ENCODE measurements at regions not wholly inside any gene's neighbourhood (a gene's known extent, or its start where the extent isn't known, plus 50 kb on each side); places are given as distances from the start of the nearest gene placed in this dataset.
A peak's percentile ranks its signal among the peaks of the same experiment; 100 is the strongest.
"Not testable (repeated sequence)": the region's sequence is repeated elsewhere in the genome, so short reads cannot be mapped to it uniquely, and the experiment has no call there.

DNA sequence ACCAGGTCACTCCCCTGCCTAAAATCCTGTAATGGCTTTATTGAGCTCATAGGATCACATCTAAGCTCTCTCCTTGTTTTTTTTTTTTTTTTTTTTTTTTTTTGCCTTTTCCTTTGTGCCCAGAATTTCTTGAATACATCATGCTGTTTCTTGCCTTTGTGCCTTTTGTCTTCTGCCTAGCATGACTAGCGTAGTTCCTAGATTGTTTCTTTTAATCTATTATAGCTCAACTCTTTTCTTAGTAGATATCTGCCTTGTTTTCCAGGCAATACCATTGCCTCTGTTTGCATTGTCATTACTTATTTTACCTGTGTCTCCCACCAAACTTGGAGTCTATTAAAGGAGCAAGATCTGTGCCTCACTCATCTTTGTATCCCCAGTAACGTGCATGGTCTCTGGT is 106.1 kb upstream of the C9orf72 start:
- H3K36me3 ChIP-seq = no peaks in the 10 kb centered on the region
- no peak for DNase-seq
- H3K9me3 ChIP-seq (replicated peaks) = no peaks in the 10 kb centered on the region
- TF ChIP-seq, protein P1, sequence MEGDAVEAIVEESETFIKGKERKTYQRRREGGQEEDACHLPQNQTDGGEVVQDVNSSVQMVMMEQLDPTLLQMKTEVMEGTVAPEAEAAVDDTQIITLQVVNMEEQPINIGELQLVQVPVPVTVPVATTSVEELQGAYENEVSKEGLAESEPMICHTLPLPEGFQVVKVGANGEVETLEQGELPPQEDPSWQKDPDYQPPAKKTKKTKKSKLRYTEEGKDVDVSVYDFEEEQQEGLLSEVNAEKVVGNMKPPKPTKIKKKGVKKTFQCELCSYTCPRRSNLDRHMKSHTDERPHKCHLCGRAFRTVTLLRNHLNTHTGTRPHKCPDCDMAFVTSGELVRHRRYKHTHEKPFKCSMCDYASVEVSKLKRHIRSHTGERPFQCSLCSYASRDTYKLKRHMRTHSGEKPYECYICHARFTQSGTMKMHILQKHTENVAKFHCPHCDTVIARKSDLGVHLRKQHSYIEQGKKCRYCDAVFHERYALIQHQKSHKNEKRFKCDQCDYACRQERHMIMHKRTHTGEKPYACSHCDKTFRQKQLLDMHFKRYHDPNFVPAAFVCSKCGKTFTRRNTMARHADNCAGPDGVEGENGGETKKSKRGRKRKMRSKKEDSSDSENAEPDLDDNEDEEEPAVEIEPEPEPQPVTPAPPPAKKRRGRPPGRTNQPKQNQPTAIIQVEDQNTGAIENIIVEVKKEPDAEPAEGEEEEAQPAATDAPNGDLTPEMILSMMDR (IDR thresholded peaks at IDR 0.05; ENCODE audit: borderline replicate concordance) = no peak
- no peak overlapping the region for H3K4me3 ChIP-seq
- intact Hi-C loops (cut with micrococcal nuclease) = no loop called here
- no peaks in the 10 kb centered on the region for H3K27me3 ChIP-seq (ENCODE audit: low read depth)
- no peak overlapping the region for H3K27ac ChIP-seq (replicated peaks)
- no peaks in the 10 kb centered on the region for H3K4me1 ChIP-seq

- Histone ChIP-seq H3K4me3 (no peak overlapping the region), H3K4me1 (no peaks in the 10 kb centered on the region), H3K36me3 (no peaks in the 10 kb centered on the region), H3K27me3 (ENCODE audit: low read depth) (no peaks in the 10 kb centered on the region), H3K9me3 (replicated peaks) (no peaks in the 10 kb centered on the region), H3K27ac (replicated peaks) (no peak overlapping the region)
- no peak for DNase-seq
- TF ChIP-seq, protein P1 (IDR thresholded peaks at IDR 0.05; ENCODE audit: borderline replicate concordance) = no peak
- intact Hi-C loops (cut with micrococcal nuclease) = no loop called here
Observed at GRCh38 chr9:27683181-27683580, 109.9 kb upstream of the C9orf72 start.

GRCh38 chr9:27688954-27689353 is 115.7 kb upstream of the C9orf72 start:
- Histone ChIP-seq H3K9me3 (replicated peaks) (no peaks in the 10 kb centered on the region), H3K27ac (replicated peaks) (no peak overlapping the region), H3K27me3 (ENCODE audit: low read depth) (no peaks in the 10 kb centered on the region), H3K4me3 (no peak overlapping the region), H3K36me3 (no peaks in the 10 kb centered on the region), H3K4me1 (no peaks in the 10 kb centered on the region)
- TF ChIP-seq, protein P1 (IDR thresholded peaks at IDR 0.05; ENCODE audit: borderline replicate concordance) = no peak
- intact Hi-C loops (cut with micrococcal nuclease) = no loop called here
- DNase-seq = no peak

DNA sequence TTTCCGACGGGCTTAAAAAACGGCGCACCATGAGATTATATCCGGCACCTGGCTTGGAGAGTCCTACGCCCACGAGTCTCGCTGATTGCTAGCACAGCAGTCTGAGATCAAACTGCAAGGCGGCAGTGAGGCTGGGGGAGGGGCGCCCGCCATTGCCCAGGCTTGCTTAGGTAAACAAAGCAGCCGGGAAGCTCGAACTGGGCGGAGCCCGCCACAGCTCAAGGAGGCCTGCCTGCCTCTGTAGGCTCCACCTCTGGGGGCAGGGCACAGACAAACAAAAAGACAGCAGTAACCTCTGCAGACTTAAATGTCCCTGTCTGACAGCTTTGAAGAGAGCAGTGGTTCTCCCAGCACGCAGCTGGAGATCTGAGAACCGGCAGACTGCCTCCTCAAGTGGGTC is 117.5 kb upstream of the C9orf72 start:
- H3K27ac ChIP-seq (replicated peaks); H3K4me1 ChIP-seq; H3K4me3 ChIP-seq; H3K27me3 ChIP-seq (ENCODE audit: low read depth); H3K9me3 ChIP-seq (replicated peaks); intact Hi-C loops (cut with micrococcal nuclease); H3K36me3 ChIP-seq: not testable (repeated sequence)
- peak; percentile 25 for DNase-seq

GRCh38 chr9:27699621-27700020 is 126.3 kb upstream of the C9orf72 start:
- TF ChIP-seq, protein P1 (IDR thresholded peaks at IDR 0.05; ENCODE audit: borderline replicate concordance) = no peak
- intact Hi-C loops (cut with micrococcal nuclease) = no loop called here

GRCh38 chr9:27701016-27701415 is 127.7 kb upstream of the C9orf72 start:
- Histone ChIP-seq H3K4me1 (peaks cover 16% of the 10 kb centered on the region), H3K9me3 (replicated peaks) (no peaks in the 10 kb centered on the region), H3K27me3 (ENCODE audit: low read depth) (no peaks in the 10 kb centered on the region), H3K36me3 (no peaks in the 10 kb centered on the region), H3K4me3 (no peak overlapping the region), H3K27ac (replicated peaks) (no peak overlapping the region)
- no peak for DNase-seq
- TF ChIP-seq, protein P1 (IDR thresholded peaks at IDR 0.05; ENCODE audit: borderline replicate concordance) = no peak
- intact Hi-C loops (cut with micrococcal nuclease) = no loop called here

More at GRCh38 chr9:27699621-27700020, 126.3 kb upstream of the C9orf72 start:
- Histone ChIP-seq H3K4me3 (no peak overlapping the region), H3K27ac (replicated peaks) (no peak overlapping the region), H3K9me3 (replicated peaks) (no peaks in the 10 kb centered on the region), H3K36me3 (no peaks in the 10 kb centered on the region), H3K4me1 (peaks cover 16% of the 10 kb centered on the region), H3K27me3 (ENCODE audit: low read depth) (no peaks in the 10 kb centered on the region)
- no peak for DNase-seq

All from left ventricle myocardium inferior (tissue), 1 donor.